ENCODE measurements at regions not wholly inside any gene's neighbourhood (a gene's known extent, or its start where the extent isn't known, plus 50 kb on each side); places are given as distances from the start of the nearest gene placed in this dataset.
"Not testable (repeated sequence)": the region's sequence is repeated elsewhere in the genome, so short reads cannot be mapped to it uniquely, and the experiment has no call there.

GRCh38 chr10:57664815-57665214, 602.9 kb downstream of the IPMK start:
- no peak for DNase-seq

GRCh38 chr10:57663401-57663800, 604.3 kb downstream of the IPMK start:
- DNase-seq, result no peak

GRCh38 chr10:57661206-57661605, 606.5 kb downstream of the IPMK start:
- no peak for DNase-seq

GRCh38 chr10:57657164-57657765, 610.4 kb downstream of the IPMK start:
- DNase-seq, result peak; percentile 10

- no peak for DNase-seq
These were observed 612.8 kb downstream of the IPMK start for GRCh38 chr10:57654856-57655255.

- DNase-seq, result not testable (repeated sequence)
These were observed 622.6 kb downstream of the IPMK start for GRCh38 chr10:57645108-57645507.

GRCh38 chr10:57638411-57638810, 629.3 kb downstream of the IPMK start:
- no peak for DNase-seq

GRCh38 chr10:57628592-57629284, 639.0 kb downstream of the IPMK start:
- no peak for DNase-seq

- no peak for DNase-seq
These were observed 640.0 kb downstream of the IPMK start for GRCh38 chr10:57627642-57628178.

- DNase-seq, result no peak
These were observed 642.7 kb downstream of the IPMK start for GRCh38 chr10:57624856-57625592.

- DNase-seq, result no peak
These were observed 643.6 kb downstream of the IPMK start for GRCh38 chr10:57624066-57624465.

- no peak for DNase-seq
These were observed 646.2 kb downstream of the IPMK start for GRCh38 chr10:57621466-57621865.

GRCh38 chr10:57605948-57606485, 661.7 kb downstream of the IPMK start:
- DNase-seq, result no peak

- DNase-seq, result no peak
These were observed 668.3 kb downstream of the IPMK start for GRCh38 chr10:57599440-57599839.

- no peak for DNase-seq
These were observed 673.6 kb downstream of the IPMK start for GRCh38 chr10:57593983-57594573.

GRCh38 chr10:57579926-57580325, 687.8 kb downstream of the IPMK start:
- no peak for DNase-seq

GRCh38 chr10:57562211-57562610, 705.5 kb downstream of the IPMK start:
- DNase-seq, result no peak

GRCh38 chr10:57551774-57552173, 715.9 kb downstream of the IPMK start:
- not testable (repeated sequence) for DNase-seq

GRCh38 chr10:57535306-57535705, 732.4 kb downstream of the IPMK start:
- DNase-seq, result no peak

- DNase-seq, result no peak
These were observed 754.1 kb downstream of the IPMK start for GRCh38 chr10:57513637-57514036.

GRCh38 chr10:57507788-57508187, 759.9 kb downstream of the IPMK start:
- no peak for DNase-seq

GRCh38 chr10:57506414-57507094, 761.1 kb downstream of the IPMK start:
- no peak for DNase-seq

GRCh38 chr10:57494486-57494885, 773.2 kb downstream of the IPMK start:
- DNase-seq, result no peak
